MM.1S (cell line): ENCODE measurements at regions not wholly inside any gene's neighbourhood (a gene's known extent, or its start where the extent isn't known, plus 50 kb on each side); places are given as distances from the start of the nearest gene placed in this dataset.

ENCODE experiments used
- DNase-seq: peaks from one replicate; pipeline ENCODE4 v3.0.0-alpha.2; 2015
- H2AFZ ChIP-seq: fragments of 300-600 bp; sonication (generic); 2 replicates; pipeline ENCODE4 v1.6.0; 2016; ENCODE audit warnings: antibody characterized with exemption, low read length
- H3F3A ChIP-seq: fragments of 300-600 bp; sonication (generic); 2 replicates; pipeline ENCODE4 v1.6.1; 2016; ENCODE audit warnings: mild to moderate bottlenecking, antibody characterized with exemption, low read length, moderate library complexity, mixed read lengths; ENCODE audit not compliant: insufficient read depth
- H3K27ac ChIP-seq: fragments of 300-600 bp; sonication (generic); 2 replicates; pipeline ENCODE4 v1.5.1; 2016; ENCODE audit warnings: mild to moderate bottlenecking, low read length
- H3K27me3 ChIP-seq: fragments of 300-600 bp; sonication (generic); replicated peaks from 2 replicates; pipeline ENCODE4 v1.6.0; 2016; ENCODE audit warnings: low read length; ENCODE audit not compliant: insufficient read depth
- H3K36me3 ChIP-seq: fragments of 300-600 bp; sonication (generic); replicated peaks from 2 replicates; pipeline ENCODE4 v1.6.1; 2016; ENCODE audit warnings: mild to moderate bottlenecking, low read length, mixed read lengths; ENCODE audit not compliant: insufficient read depth
- H3K4me1 ChIP-seq: fragments of 300-600 bp; sonication (generic); 2 replicates; pipeline ENCODE4 v1.6.1; 2016; ENCODE audit warnings: low read length, mixed read lengths
- H3K4me2 ChIP-seq: fragments of 300-600 bp; sonication (generic); 2 replicates; pipeline ENCODE4 v1.6.0; 2016; ENCODE audit warnings: low read depth, low read length
- H3K4me3 ChIP-seq: fragments of 300-600 bp; sonication (generic); 2 replicates; pipeline ENCODE4 v1.5.1; 2016; ENCODE audit warnings: low read length, mixed read lengths
- H3K79me2 ChIP-seq: fragments of 300-600 bp; sonication (generic); 2 replicates; pipeline ENCODE4 v1.6.1; 2016; ENCODE audit warnings: mixed run types, low read length, mixed read lengths
- H3K9ac ChIP-seq: fragments of 300-600 bp; sonication (generic); 2 replicates; pipeline ENCODE4 v1.6.1; 2016; ENCODE audit warnings: low read length, mixed read lengths
- H3K9me2 ChIP-seq: fragments of 300-600 bp; sonication (generic); replicated peaks from 2 replicates; pipeline ENCODE4 v1.6.1; 2016; ENCODE audit warnings: mild to moderate bottlenecking, low read length, mixed read lengths; ENCODE audit not compliant: insufficient read depth
- H3K9me3 ChIP-seq: fragments of 300-600 bp; sonication (generic); replicated peaks from 2 replicates; pipeline ENCODE4 v1.6.1; 2016; ENCODE audit warnings: mild to moderate bottlenecking, low read length, mixed read lengths; ENCODE audit not compliant: insufficient read depth
- H4K20me1 ChIP-seq: fragments of 300-600 bp; sonication (generic); 2 replicates; pipeline ENCODE4 v1.6.1; 2016; ENCODE audit warnings: mild to moderate bottlenecking, low read length, moderate library complexity, mixed read lengths; ENCODE audit not compliant: insufficient read depth
- CTCF ChIP-seq: fragments of 300-600 bp; sonication (generic); IDR thresholded peaks from 2 replicates; pipeline ENCODE4 v1.5.1; 2016; ENCODE audit warnings: antibody characterized with exemption, low read length, mixed read lengths
- EZH2 ChIP-seq: fragments of 300-600 bp; sonication (generic); optimal IDR thresholded peaks from 2 replicates; pipeline ENCODE3; 2017; ENCODE audit warnings: low read depth, mild to moderate bottlenecking, antibody characterized with exemption, low read length, mixed read lengths
- EZH2phosphoT487 ChIP-seq: fragments of 300-600 bp; sonication (generic); IDR thresholded peaks from 2 replicates; pipeline ENCODE4 v1.6.1; 2018; ENCODE audit warnings: antibody characterized with exemption, low read length

GRCh38 chr1:230517786-230518185 is 91.7 kb upstream of the PGBD5 start:
- Histone ChIP-seq H3K27me3 (no peaks in the 10 kb centered on the region), H3F3A (peaks cover 9% of the 10 kb centered on the region), H4K20me1 (no peaks in the 10 kb centered on the region), H2AFZ (no peak overlapping the region), H3K4me2 (no peak overlapping the region), H3K79me2 (no peaks in the 10 kb centered on the region), H3K9me2 (no peaks in the 10 kb centered on the region), H3K9ac (no peak overlapping the region), H3K4me1 (peaks cover 18% of the 10 kb centered on the region), H3K36me3 (no peaks in the 10 kb centered on the region), H3K4me3 (no peak overlapping the region), H3K27ac (no peak overlapping the region), H3K9me3 (no peaks in the 10 kb centered on the region)
- TF ChIP-seq EZH2, result no peak
- no peak for DNase-seq

GRCh38 chr1:230517326-230517725 is 91.2 kb upstream of the PGBD5 start:
- Histone ChIP-seq H4K20me1 (no peaks in the 10 kb centered on the region), H3F3A (peaks cover 9% of the 10 kb centered on the region), H3K36me3 (no peaks in the 10 kb centered on the region), H2AFZ (no peak overlapping the region), H3K9ac (no peak overlapping the region), H3K4me3 (no peak overlapping the region), H3K79me2 (no peaks in the 10 kb centered on the region), H3K9me2 (no peaks in the 10 kb centered on the region), H3K4me2 (no peak overlapping the region), H3K4me1 (peaks cover 18% of the 10 kb centered on the region), H3K27ac (no peak overlapping the region), H3K27me3 (no peaks in the 10 kb centered on the region), H3K9me3 (no peaks in the 10 kb centered on the region)
- TF ChIP-seq EZH2phosphoT487, result no peak
- no peak for TF ChIP-seq EZH2
- no peak for DNase-seq

DNA sequence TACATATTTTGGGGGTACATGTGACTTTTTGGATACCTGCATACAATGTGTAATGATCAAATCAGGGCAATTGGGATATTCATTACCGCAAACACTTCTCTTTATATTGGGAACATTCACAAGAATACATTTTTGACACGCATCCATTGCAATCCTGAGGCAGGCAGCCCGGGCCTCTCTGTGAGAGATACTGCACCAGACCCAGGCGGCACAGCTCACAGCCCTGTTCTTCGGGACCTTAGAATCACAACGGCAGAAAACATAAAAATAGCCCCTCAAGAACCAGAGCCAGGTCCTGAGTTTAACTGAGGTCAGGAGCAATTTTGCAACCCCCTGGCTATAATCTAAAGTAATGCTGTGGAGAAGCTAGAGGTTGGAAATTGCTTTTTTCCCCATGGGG is 90.8 kb upstream of the PGBD5 start:
- Histone ChIP-seq H3K9ac (no peak overlapping the region), H3K36me3 (no peaks in the 10 kb centered on the region), H3F3A (peaks cover 9% of the 10 kb centered on the region), H4K20me1 (no peaks in the 10 kb centered on the region), H3K4me3 (no peak overlapping the region), H3K79me2 (no peaks in the 10 kb centered on the region), H3K27ac (no peak overlapping the region), H3K9me2 (no peaks in the 10 kb centered on the region), H3K4me2 (no peak overlapping the region), H3K9me3 (no peaks in the 10 kb centered on the region), H3K4me1 (peaks cover 18% of the 10 kb centered on the region), H3K27me3 (no peaks in the 10 kb centered on the region), H2AFZ (no peak overlapping the region)
- TF ChIP-seq CTCF (no peak), EZH2phosphoT487 (no peak), EZH2 (no peak)
- DNase-seq, result no peak

DNA sequence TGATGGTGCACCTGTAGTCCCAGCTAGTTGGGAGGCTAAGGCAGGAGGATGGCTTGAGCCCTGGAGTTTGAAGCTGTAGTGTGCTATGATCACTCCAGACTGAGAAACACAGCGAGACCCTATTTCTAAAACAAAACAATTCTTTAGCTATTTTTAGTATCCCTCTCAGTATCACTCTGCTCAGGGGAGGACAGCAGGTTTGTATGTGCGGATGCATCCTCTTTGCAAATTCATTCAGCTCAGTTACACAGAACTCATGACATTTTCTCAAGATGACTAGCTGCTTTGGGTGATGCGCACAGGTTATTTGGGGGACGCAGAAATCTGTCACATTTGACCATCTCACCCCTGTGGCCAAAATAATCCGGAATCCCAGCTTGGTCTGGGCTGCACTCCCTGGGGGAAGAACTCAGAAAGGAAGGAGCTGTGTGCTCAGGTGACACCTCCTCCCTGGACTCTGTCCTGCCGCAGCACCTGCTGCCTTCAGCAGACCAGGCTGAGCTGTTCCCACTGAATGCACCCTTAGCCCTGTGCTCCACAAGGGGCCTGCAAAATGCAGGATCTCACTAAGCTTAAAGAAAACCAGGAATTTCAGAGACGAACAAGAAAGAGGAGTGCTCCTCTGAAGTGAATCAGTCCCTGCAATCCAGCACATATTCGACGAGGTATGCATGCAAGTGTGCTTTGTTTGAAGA is 89.5 kb upstream of the PGBD5 start:
- peak overlapping the region; percentile 70 for H2AFZ ChIP-seq
- peak overlapping the region; percentile 84 for H3K4me2 ChIP-seq
- H3K9ac ChIP-seq, result peak overlapping the region; percentile 32; the same call in 1 of the 2 replicates
- no peaks in the 10 kb centered on the region for H3K27me3 ChIP-seq
- H3F3A ChIP-seq, result peaks cover 9% of the 10 kb centered on the region
- H3K79me2 ChIP-seq, result no peaks in the 10 kb centered on the region
- H3K9me2 ChIP-seq, result no peaks in the 10 kb centered on the region
- peak overlapping the region; percentile 38 for H3K4me3 ChIP-seq
- no peaks in the 10 kb centered on the region for H3K9me3 ChIP-seq
- no peaks in the 10 kb centered on the region for H3K36me3 ChIP-seq
- DNase-seq, result peak; percentile 54
- H3K27ac ChIP-seq, result peak overlapping the region; percentile 59; the same call in 1 of the 2 replicates
- no peaks in the 10 kb centered on the region for H4K20me1 ChIP-seq
- H3K4me1 ChIP-seq, result peaks cover 18% of the 10 kb centered on the region
- TF ChIP-seq EZH2 (no peak), EZH2phosphoT487 (no peak), CTCF (no peak)
